ENCODE measurements at regions not wholly inside any gene's neighbourhood (a gene's known extent, or its start where the extent isn't known, plus 50 kb on each side); places are given as distances from the start of the nearest gene placed in this dataset.

DNA sequence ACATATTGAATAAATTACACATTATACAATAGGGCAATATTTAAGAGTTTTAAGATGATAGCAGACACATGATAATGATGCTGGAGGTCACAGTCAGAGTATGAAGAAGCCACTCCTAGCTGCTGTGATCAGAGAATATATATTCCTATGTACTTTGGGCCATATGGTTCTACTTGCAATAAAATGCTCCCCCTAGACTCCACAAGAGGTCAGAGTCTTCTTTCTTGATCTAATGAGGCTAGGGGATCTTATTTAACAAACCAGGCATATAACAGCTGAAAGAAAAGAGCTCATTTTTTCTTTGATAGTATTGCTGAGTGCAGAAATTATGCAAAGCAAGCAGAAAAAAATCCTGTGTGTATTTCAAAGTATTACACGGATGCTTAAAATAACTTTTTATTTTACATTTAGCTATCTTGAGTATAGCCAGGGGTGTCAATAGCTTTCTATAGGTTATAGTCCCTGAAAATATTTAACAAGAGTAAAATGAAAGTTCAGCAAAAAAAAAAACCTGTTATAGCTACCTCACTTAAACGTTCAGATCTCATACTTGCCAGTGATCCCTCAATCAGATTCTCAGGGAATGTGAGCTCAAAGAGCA, 748.7 kb upstream of the CHAC2 start:
- TF ChIP-seq POLR2AphosphoS5 (IDR thresholded peaks at IDR 0.05; ENCODE audit: low read depth, low read length) (no peak), POLR2A (IDR thresholded peaks at IDR 0.05; ENCODE audit: low read depth, low read length) (no peak), PAX5 (IDR thresholded peaks at IDR 0.05; ENCODE audit: insufficient read depth, low read length, severe bottlenecking) (no peak), TAF1 (IDR thresholded peaks at IDR 0.05; ENCODE audit: low read depth, low read length) (no peak)

Measured in GM12891 (cell line).